ENCODE measurements at regions not wholly inside any gene's neighbourhood (a gene's known extent, or its start where the extent isn't known, plus 50 kb on each side); places are given as distances from the start of the nearest gene placed in this dataset.
"Not testable (repeated sequence)": the region's sequence is repeated elsewhere in the genome, so short reads cannot be mapped to it uniquely, and the experiment has no call there.

DNA sequence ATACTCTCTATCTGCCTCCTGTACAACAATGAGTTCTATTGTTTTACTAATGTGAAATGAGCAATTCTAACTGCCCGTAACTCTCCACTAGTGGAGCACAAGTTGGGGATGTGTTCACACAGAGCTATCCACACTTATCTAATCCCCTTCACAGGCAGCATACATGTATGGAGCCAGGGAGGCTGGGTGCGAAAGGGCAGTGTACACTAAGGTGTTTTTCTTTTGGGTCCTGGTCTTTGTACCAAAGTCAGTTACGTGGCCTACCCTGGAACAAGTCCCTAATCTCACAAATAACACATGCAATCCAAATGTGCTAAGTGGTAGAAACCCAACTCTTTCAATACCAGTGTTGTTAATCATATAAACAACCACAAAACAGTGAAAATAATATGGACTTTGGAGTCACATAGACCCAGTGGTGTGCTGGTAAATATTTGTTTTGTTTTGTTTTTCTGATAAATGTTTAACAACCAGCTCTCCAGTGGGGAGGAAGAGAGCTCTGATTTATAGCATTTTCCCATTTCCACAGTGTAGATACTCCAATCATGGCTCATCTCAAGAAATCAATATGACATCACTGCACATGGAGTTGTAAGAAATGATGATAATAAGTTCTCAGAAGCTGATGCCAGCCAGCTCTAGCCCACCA, 319.9 kb upstream of the DUSP10 start:
- intact Hi-C loops (cut with micrococcal nuclease), result no loop called here
- Mint-ChIP-seq H3K4me3 (no peak overlapping the region), H3K9me3 (peaks cover 0 to 27% (median 9%) of the 10 kb centered on the region in 11 donors), H3K27ac (no peak overlapping the region), H3K4me1 (no peaks in the 10 kb centered on the region), H3K36me3 (peaks cover 1 to 8% (median 8%) of the 10 kb centered on the region in 5 donors), H3K27me3 (no peaks in the 10 kb centered on the region)
- Histone ChIP-seq H3K9me3 (ENCODE audit: control insufficient read depth in 2 of 3, low read length in 3 of 3) (no peaks in the 10 kb centered on the region), H3K27me3 (ENCODE audit: control insufficient read depth in 2 of 2, insufficient read depth in 2 of 2, low read length in 2 of 2) (no peaks in the 10 kb centered on the region), H3K27ac (ENCODE audit: low read depth, low read length) (no peak overlapping the region), H3K36me3 (ENCODE audit: control insufficient read depth in 2 of 3, insufficient read depth in 3 of 3, low read length in 3 of 3) (no peaks in the 10 kb centered on the region), H3K4me3 (ENCODE audit: low read length) (no peak overlapping the region), H3K4me1 (ENCODE audit: control insufficient read depth in 2 of 2, insufficient read depth in 2 of 2, low read length in 2 of 2) (no peaks in the 10 kb centered on the region)
- ChIA-PET POLR2A (no interaction called here), CTCF (interaction anchor here (1.1 kb wide), 1 partner anchor 394 kb away, joined by 3 read pairs; no protein-coding TSS in a partner anchor)
- no peak for ATAC-seq
- no peak for DNase-seq

DNA sequence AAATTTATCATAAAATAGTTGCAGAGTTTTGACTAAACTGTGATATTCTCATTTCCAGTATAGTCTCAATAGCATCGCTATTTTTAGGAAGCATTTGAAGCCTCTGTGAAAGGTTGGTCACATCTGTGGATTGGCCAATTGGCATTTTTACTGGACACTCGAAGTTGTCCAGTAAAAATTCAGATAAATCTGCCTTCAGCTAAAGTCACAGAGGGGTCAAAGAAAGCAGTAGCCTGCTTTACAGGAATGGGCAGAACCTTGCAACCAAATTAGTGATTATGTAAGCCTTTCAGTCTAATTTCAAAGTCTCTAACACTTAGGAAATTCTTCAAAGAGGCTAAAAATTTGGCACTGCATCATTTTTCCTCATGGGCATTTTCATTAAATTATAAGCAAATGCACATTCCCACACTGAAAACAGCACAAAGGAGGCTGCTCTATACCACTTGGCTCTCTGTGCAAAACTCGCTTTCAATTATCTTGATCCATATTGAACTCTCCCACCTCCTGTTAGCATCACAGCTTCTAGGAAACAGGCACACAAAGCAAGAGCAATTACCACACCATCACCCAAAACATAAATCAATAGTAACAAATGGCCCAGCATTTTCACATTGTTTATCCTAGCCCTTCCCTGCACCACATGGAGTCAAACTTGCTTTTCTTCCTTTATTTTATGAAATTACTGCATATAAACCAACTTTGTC, 318.5 kb upstream of the DUSP10 start:
- Histone ChIP-seq H3K9me3 (ENCODE audit: control insufficient read depth in 2 of 3, low read length in 3 of 3) (no peaks in the 10 kb centered on the region), H3K36me3 (ENCODE audit: control insufficient read depth in 2 of 3, insufficient read depth in 3 of 3, low read length in 3 of 3) (no peaks in the 10 kb centered on the region), H3K4me1 (ENCODE audit: control insufficient read depth in 2 of 2, insufficient read depth in 2 of 2, low read length in 2 of 2) (no peaks in the 10 kb centered on the region), H3K4me3 (ENCODE audit: low read length) (no peak overlapping the region), H3K27ac (ENCODE audit: low read depth, low read length) (no peak overlapping the region), H3K27me3 (ENCODE audit: control insufficient read depth in 2 of 2, insufficient read depth in 2 of 2, low read length in 2 of 2) (no peaks in the 10 kb centered on the region)
- intact Hi-C loops (cut with micrococcal nuclease), result no loop called here
- no peak overlapping the region for H3K4me3 Mint-ChIP-seq
- H3K27me3 Mint-ChIP-seq, result no peaks in the 10 kb centered on the region
- POLR2A ChIA-PET, result no interaction called here
- H3K27ac Mint-ChIP-seq, result no peak overlapping the region
- CTCF ChIA-PET, result no interaction called here
- peaks cover 0 to 17% (median 9%) of the 10 kb centered on the region in 11 donors for H3K9me3 Mint-ChIP-seq
- no peaks in the 10 kb centered on the region for H3K4me1 Mint-ChIP-seq
- H3K36me3 Mint-ChIP-seq, result peaks cover 1 to 8% (median 8%) of the 10 kb centered on the region in 5 donors
- ATAC-seq (no peak), DNase-seq (no peak)

DNA sequence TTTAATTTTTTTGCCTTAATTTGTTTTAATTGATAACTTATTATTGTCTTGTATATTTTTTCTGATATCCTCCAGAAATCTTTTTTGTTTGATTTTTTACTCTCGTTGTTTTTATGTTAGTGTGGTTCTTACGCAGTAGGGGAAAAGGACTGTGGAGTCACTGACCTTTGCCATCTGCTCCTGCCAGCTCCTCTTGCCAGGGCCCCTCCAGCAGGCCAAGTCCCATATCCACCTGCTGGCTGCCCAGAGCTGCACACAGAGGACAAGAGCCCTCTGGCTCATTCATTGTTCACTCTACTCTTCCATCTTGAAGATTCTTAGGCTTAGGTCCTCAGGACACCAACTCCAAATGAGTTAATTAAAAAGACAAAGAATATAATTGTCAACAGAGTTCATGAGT, 316.4 kb upstream of the DUSP10 start:
- no peaks in the 10 kb centered on the region for H3K9me3 Mint-ChIP-seq
- Histone ChIP-seq H3K4me3 (ENCODE audit: low read length) (no peak overlapping the region), H3K4me1 (ENCODE audit: control insufficient read depth in 2 of 2, insufficient read depth in 2 of 2, low read length in 2 of 2) (no peaks in the 10 kb centered on the region), H3K27ac (ENCODE audit: low read depth, low read length) (no peak overlapping the region), H3K27me3 (ENCODE audit: control insufficient read depth in 2 of 2, insufficient read depth in 2 of 2, low read length in 2 of 2) (no peaks in the 10 kb centered on the region), H3K36me3 (ENCODE audit: control insufficient read depth in 2 of 3, insufficient read depth in 3 of 3, low read length in 3 of 3) (no peaks in the 10 kb centered on the region), H3K9me3 (ENCODE audit: control insufficient read depth in 2 of 3, low read length in 3 of 3) (no peaks in the 10 kb centered on the region)
- DNase-seq (no peak), ATAC-seq (no peak)
- H3K4me1 Mint-ChIP-seq, result no peaks in the 10 kb centered on the region
- H3K27ac Mint-ChIP-seq, result no peak overlapping the region
- no peak overlapping the region for H3K4me3 Mint-ChIP-seq
- intact Hi-C loops (cut with micrococcal nuclease), result no loop called here
- POLR2A ChIA-PET, result no interaction called here
- no peaks in the 10 kb centered on the region for H3K36me3 Mint-ChIP-seq
- H3K27me3 Mint-ChIP-seq, result no peaks in the 10 kb centered on the region
- CTCF ChIA-PET, result no interaction called here

DNA sequence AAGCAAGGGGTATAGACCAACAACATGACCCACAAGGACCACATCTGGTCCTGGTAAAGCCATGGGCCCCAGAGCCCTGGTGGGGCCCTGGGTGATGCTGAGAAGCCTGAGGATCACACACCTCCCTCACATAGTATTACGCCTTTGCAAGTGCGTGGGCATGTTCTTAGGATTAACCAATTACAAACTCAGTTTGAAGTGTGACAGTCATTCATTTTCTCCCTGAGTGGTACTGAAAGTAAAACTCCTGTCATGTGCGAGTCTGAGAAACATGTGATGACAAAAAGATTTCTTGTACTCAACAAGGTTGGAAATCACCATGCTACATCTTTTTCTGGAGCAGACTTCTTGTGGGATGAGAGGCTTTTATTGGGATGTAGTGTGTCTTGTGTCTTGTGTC, 315.3 kb upstream of the DUSP10 start:
- H3K27ac Mint-ChIP-seq, result no peak overlapping the region
- no peak overlapping the region for H3K27ac ChIP-seq (ENCODE audit: low read depth, low read length)
- no peaks in the 10 kb centered on the region for H3K4me1 Mint-ChIP-seq
- no peaks in the 10 kb centered on the region for H3K27me3 ChIP-seq (ENCODE audit: control insufficient read depth in 2 of 2, insufficient read depth in 2 of 2, low read length in 2 of 2)
- H3K4me3 ChIP-seq (ENCODE audit: low read length), result no peak overlapping the region
- POLR2A ChIA-PET, result no interaction called here
- intact Hi-C loops (cut with micrococcal nuclease), result no loop called here
- no peaks in the 10 kb centered on the region for H3K4me1 ChIP-seq (ENCODE audit: control insufficient read depth in 2 of 2, insufficient read depth in 2 of 2, low read length in 2 of 2)
- H3K36me3 Mint-ChIP-seq, result no peaks in the 10 kb centered on the region
- no peaks in the 10 kb centered on the region for H3K9me3 Mint-ChIP-seq
- H3K27me3 Mint-ChIP-seq, result peaks cover 0 to 6% (median 0%) of the 10 kb centered on the region in 5 donors
- ATAC-seq (no peak), DNase-seq (no peak)
- no peak overlapping the region for H3K4me3 Mint-ChIP-seq
- CTCF ChIA-PET, result no interaction called here
- no peaks in the 10 kb centered on the region for H3K36me3 ChIP-seq (ENCODE audit: control insufficient read depth in 2 of 3, insufficient read depth in 3 of 3, low read length in 3 of 3)
- no peaks in the 10 kb centered on the region for H3K9me3 ChIP-seq (ENCODE audit: control insufficient read depth in 2 of 3, low read length in 3 of 3)

DNA sequence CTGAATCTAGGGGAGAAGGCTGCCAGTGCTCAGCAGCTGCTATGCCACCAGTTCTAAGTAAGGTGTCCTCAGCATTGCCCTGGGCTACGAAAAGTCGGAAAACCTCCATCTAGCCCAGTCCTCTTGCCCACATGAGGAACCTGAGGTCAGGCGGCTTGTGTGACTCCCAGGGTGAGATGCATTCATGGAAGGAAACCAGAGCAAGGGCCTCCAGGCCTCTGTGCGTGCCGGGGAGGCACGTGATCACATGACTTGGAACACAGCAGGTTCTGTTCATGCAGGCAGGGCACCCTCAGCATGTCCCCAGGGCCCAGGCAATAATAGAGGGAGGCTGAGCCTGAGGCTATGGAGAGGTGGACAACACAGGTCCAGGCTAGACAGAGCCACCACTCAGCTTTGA, 312.5 kb upstream of the DUSP10 start:
- no peaks in the 10 kb centered on the region for H3K4me1 Mint-ChIP-seq
- H3K27me3 ChIP-seq (ENCODE audit: control insufficient read depth in 2 of 2, insufficient read depth in 2 of 2, low read length in 2 of 2), result no peaks in the 10 kb centered on the region
- no peak for ATAC-seq
- H3K27ac ChIP-seq (ENCODE audit: low read depth, low read length), result no peak overlapping the region
- H3K4me3 Mint-ChIP-seq, result no peak overlapping the region
- no peak for DNase-seq
- H3K27me3 Mint-ChIP-seq, result peaks cover 0 to 6% (median 0%) of the 10 kb centered on the region in 5 donors
- H3K4me3 ChIP-seq (ENCODE audit: low read length), result no peak overlapping the region
- H3K9me3 ChIP-seq (ENCODE audit: control insufficient read depth in 2 of 3, low read length in 3 of 3), result no peaks in the 10 kb centered on the region
- no peaks in the 10 kb centered on the region for H3K9me3 Mint-ChIP-seq
- no peaks in the 10 kb centered on the region for H3K36me3 ChIP-seq (ENCODE audit: control insufficient read depth in 2 of 3, insufficient read depth in 3 of 3, low read length in 3 of 3)
- ChIA-PET POLR2A (no interaction called here), CTCF (no interaction called here)
- intact Hi-C loops (cut with micrococcal nuclease), result no loop called here
- H3K4me1 ChIP-seq (ENCODE audit: control insufficient read depth in 2 of 2, insufficient read depth in 2 of 2, low read length in 2 of 2), result no peaks in the 10 kb centered on the region
- no peak overlapping the region for H3K27ac Mint-ChIP-seq
- no peaks in the 10 kb centered on the region for H3K36me3 Mint-ChIP-seq

DNA sequence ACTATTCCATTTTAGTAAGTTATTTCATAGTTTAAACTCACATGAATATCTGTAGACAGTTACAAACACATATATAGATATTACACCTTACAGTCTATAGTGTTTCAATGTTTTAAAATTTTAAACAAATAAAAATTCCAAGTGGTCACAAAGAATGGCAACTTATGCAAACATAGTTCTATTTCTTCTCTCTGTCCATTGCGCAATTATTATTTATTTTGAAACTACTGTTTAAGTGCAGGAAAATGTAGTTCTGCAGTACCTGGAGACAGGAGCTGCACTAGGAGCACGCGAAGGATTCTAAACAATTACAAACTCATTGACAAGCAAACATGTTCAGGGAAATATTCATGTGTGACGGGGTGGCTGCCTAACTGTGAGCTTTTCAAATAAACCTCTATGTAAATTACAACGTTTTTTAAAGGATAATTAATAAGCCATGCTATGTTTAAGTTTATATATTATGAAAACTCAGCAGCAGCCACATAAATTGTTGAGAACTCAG, 312.0 kb upstream of the DUSP10 start:
- Mint-ChIP-seq H3K4me1 (peaks cover 0 to 2% (median 0%) of the 10 kb centered on the region in 7 donors), H3K4me3 (no peak overlapping the region), H3K27ac (no peak overlapping the region), H3K27me3 (peaks cover 0 to 6% (median 0%) of the 10 kb centered on the region in 5 donors), H3K36me3 (no peaks in the 10 kb centered on the region), H3K9me3 (peaks cover 0 to 2% (median 0%) of the 10 kb centered on the region in 11 donors)
- intact Hi-C loops (cut with micrococcal nuclease), result no loop called here
- Histone ChIP-seq H3K36me3 (ENCODE audit: control insufficient read depth in 2 of 3, insufficient read depth in 3 of 3, low read length in 3 of 3) (no peaks in the 10 kb centered on the region), H3K9me3 (ENCODE audit: control insufficient read depth in 2 of 3, low read length in 3 of 3) (no peaks in the 10 kb centered on the region), H3K27me3 (ENCODE audit: control insufficient read depth in 2 of 2, insufficient read depth in 2 of 2, low read length in 2 of 2) (no peaks in the 10 kb centered on the region), H3K27ac (ENCODE audit: low read depth, low read length) (no peak overlapping the region), H3K4me1 (ENCODE audit: control insufficient read depth in 2 of 2, insufficient read depth in 2 of 2, low read length in 2 of 2) (no peaks in the 10 kb centered on the region), H3K4me3 (ENCODE audit: low read length) (no peak overlapping the region)
- no peak for ATAC-seq
- CTCF ChIA-PET, result no interaction called here
- no peak for DNase-seq
- POLR2A ChIA-PET, result no interaction called here

DNA sequence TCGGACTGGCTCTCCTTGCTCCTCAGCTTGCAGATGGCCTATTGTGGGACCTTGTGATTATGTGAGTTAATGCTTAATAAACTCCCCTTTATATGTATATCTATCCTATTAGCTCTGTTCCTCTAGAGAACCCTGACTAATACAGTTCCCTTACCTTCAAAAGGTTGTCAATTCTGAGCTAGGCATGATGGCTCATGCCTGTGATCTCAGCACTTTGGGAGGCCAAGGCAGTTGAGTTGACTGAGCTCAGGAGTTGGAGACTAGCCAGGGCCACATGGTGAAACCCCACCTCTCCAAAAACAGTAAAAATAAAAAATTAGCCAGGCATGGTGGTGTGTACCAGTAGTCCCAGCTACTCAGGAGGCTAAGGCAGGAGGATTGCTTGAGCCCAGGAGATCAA, 309.4 kb upstream of the DUSP10 start:
- H3K9me3 ChIP-seq (ENCODE audit: control insufficient read depth in 2 of 3, low read length in 3 of 3); H3K27me3 ChIP-seq (ENCODE audit: control insufficient read depth in 2 of 2, insufficient read depth in 2 of 2, low read length in 2 of 2); H3K36me3 Mint-ChIP-seq; H3K27ac Mint-ChIP-seq; H3K9me3 Mint-ChIP-seq; H3K36me3 ChIP-seq (ENCODE audit: control insufficient read depth in 2 of 3, insufficient read depth in 3 of 3, low read length in 3 of 3); H3K4me3 ChIP-seq (ENCODE audit: low read length); POLR2A ChIA-PET; ATAC-seq; H3K4me1 ChIP-seq (ENCODE audit: control insufficient read depth in 2 of 2, insufficient read depth in 2 of 2, low read length in 2 of 2); DNase-seq; H3K27ac ChIP-seq (ENCODE audit: low read depth, low read length); intact Hi-C loops (cut with micrococcal nuclease); H3K27me3 Mint-ChIP-seq; H3K4me3 Mint-ChIP-seq: not testable (repeated sequence)
- peaks cover 0 to 12% (median 0%) of the 10 kb centered on the region in 7 donors for H3K4me1 Mint-ChIP-seq
- CTCF ChIA-PET, result interaction anchor here (0.6 kb wide), 1 partner anchor 22 kb away, joined by 3 read pairs; no protein-coding TSS in a partner anchor

Measured in naive thymus-derived CD4-positive, alpha-beta T cell (primary cell).